Adrenal gland (tissue), 9 donors: ENCODE measurements at regions not wholly inside any gene's neighbourhood (a gene's known extent, or its start where the extent isn't known, plus 50 kb on each side); places are given as distances from the start of the nearest gene placed in this dataset.

ENCODE experiments used
- DNase-seq, 7 donors: peaks; one replicate each; pipeline ENCODE4 v3.0.0-alpha.2; 2019 to 2020
- H3K27ac ChIP-seq, 5 donors: fragments of 200-600 bp; sonication (generic) in 4 of 5; 1 replicate in 3 of 5; 2 replicates in 2 of 5; pipeline versions ENCODE4 v1.5.1 to v1.8.0; 2016 to 2020; ENCODE audit warnings: mild to moderate bottlenecking in 1 of 5
- H3K27me3 ChIP-seq: fragments of 200-600 bp; 2 replicates; pipeline ENCODE4 v1.8.0; 2021
- H3K36me3 ChIP-seq, 2 donors: fragments of 200-600 bp; replicated peaks in 1 of 2; 1 replicate in 1 of 2; 2 replicates in 1 of 2; pipeline versions ENCODE4 v1.5.1 to v1.8.0; 2018 to 2022
- H3K4me1 ChIP-seq, 2 donors: fragments of 200-600 bp; replicated peaks in 1 of 2; 1 replicate in 1 of 2; 2 replicates in 1 of 2; pipeline versions ENCODE4 v1.5.1 to v1.8.0; 2018 to 2021
- H3K4me3 ChIP-seq, 4 donors: fragments of 200-600 bp; sonication (generic) in 3 of 4; one replicate each; pipeline ENCODE4 v1.5.1; 2016 to 2018
- H3K9me3 ChIP-seq, 3 donors: fragments of 200-600 bp; sonication (generic) in 1 of 3; replicated peaks in 1 of 3; 1 replicate in 2 of 3; 2 replicates in 1 of 3; pipeline versions ENCODE4 v1.5.1 to v1.8.0; 2016 to 2021
- POLR2A ChIP-seq, 2 donors: fragments of 450-650 bp; IDR thresholded peaks; one replicate each; pipeline ENCODE4 v1.6.1; 2017; ENCODE audit warnings: antibody characterized with exemption in 2 of 2, mild to moderate bottlenecking in 2 of 2, moderate library complexity in 1 of 2
- WGBS, 4 donors: extraction: QIAGEN DNeasy Blood & Tissue Kit in 2 of 4; methylation state at CpG; one replicate each; pipeline versions ENCODE4 v1.1.5 to v1.1.7; 2013 to 2017; 5-methylcytosine and 5-hydroxymethylcytosine counted together
- intact Hi-C, 2 donors: fragments of 100-400 bp; cut with DNase I; formaldehyde crosslinking; loops; one replicate each; pipeline versions ENCODE4 v1.14.1 to v1.15.0; 2022 to 2023
- TF ChIP-seq, protein P1 (sequence below), 6 experiments: fragments of 450-650 bp in 4 of 6; fragments of 200-600 bp in 2 of 6; sonication (generic) in 1 of 6; IDR thresholded peaks; 1 replicate in 5 of 6; 2 replicates in 1 of 6; pipeline versions ENCODE4 v1.5.1 to v1.8.0; 2016 to 2021; ENCODE audit warnings: antibody characterized with exemption in 6 of 6, mild to moderate bottlenecking in 2 of 6, moderate library complexity in 1 of 6
- donor health status: healthy with polysubstance abuse.
- donor health status: Bipolar disorder and iron deficiency.
- donor health status: DM: yes; HTN: yes; CAD: no.
- donor health status: DM: no; HTN: no; CAD: no.
- donor health status: DM: no; HTN: no; CAD: no.

DNA sequence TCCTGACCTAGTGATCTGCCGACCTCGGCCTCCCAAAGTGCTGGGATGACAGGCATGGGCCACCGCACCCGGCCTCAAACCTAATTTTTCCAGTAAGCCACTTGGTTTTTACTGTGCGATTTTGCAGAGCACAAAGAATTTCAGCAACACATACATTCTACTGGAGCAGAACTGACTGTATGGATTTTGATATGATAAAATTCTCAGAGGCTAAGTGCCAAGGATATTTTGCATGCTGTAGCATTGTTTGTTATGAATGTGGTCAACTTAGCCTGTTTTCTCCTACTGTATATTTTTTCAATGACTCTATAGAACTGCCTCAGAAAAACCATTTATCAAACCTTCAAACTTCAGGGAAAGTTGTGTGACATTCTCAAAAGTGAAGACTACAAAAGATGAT is 89.2 kb downstream of the FAT3 start:
- Histone ChIP-seq H3K4me1 (no peaks in the 10 kb centered on the region), H3K9me3 (no peaks in the 10 kb centered on the region), H3K36me3 (no peaks in the 10 kb centered on the region), H3K27ac (no peak overlapping the region), H3K27me3 (no peaks in the 10 kb centered on the region), H3K4me3 (no peak overlapping the region)
- DNase-seq = no peak
- TF ChIP-seq POLR2A (IDR thresholded peaks at IDR 0.05) = no peak
- TF ChIP-seq, protein P1, sequence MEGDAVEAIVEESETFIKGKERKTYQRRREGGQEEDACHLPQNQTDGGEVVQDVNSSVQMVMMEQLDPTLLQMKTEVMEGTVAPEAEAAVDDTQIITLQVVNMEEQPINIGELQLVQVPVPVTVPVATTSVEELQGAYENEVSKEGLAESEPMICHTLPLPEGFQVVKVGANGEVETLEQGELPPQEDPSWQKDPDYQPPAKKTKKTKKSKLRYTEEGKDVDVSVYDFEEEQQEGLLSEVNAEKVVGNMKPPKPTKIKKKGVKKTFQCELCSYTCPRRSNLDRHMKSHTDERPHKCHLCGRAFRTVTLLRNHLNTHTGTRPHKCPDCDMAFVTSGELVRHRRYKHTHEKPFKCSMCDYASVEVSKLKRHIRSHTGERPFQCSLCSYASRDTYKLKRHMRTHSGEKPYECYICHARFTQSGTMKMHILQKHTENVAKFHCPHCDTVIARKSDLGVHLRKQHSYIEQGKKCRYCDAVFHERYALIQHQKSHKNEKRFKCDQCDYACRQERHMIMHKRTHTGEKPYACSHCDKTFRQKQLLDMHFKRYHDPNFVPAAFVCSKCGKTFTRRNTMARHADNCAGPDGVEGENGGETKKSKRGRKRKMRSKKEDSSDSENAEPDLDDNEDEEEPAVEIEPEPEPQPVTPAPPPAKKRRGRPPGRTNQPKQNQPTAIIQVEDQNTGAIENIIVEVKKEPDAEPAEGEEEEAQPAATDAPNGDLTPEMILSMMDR (IDR thresholded peaks at IDR 0.05) = no peak
- intact Hi-C loops = no loop called here
- WGBS, 4 donors = 73 to 90% (median 81%) methylated on average over 5 of the region's 5 CpGs

DNA sequence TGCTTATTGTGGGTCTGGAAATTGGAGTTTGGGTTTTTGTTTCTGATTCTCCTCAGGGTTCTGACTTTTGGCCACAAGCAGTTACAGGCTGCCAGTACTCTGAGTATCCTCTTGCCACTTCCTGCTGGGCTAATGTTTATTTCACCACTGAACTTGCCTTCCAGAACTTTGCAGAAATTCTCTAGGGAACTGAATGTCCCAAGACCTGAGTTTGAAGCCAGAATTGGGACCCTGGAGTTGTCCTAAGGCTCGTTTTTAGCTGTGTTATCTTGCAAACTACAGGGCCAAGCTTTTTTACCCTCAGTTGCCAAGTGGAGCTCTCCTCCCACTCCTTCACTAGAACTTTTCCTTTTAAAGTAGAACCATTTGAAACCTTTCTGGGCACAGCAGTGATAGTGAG is 89.9 kb downstream of the FAT3 start:
- H3K9me3 ChIP-seq = no peaks in the 10 kb centered on the region
- no peak overlapping the region for H3K4me3 ChIP-seq
- intact Hi-C loops = no loop called here
- DNase-seq = peak in 1 of 7 donors; percentile 13
- no peaks in the 10 kb centered on the region for H3K27me3 ChIP-seq
- WGBS, 4 donors = 18 to 45% (median 27%) methylated on average over 1 of the region's 1 CpG
- no peaks in the 10 kb centered on the region for H3K4me1 ChIP-seq
- H3K27ac ChIP-seq = no peak overlapping the region
- TF ChIP-seq POLR2A (IDR thresholded peaks at IDR 0.05) = no peak
- TF ChIP-seq, protein P1 (IDR thresholded peaks at IDR 0.05) = no peak
- H3K36me3 ChIP-seq = no peaks in the 10 kb centered on the region

DNA sequence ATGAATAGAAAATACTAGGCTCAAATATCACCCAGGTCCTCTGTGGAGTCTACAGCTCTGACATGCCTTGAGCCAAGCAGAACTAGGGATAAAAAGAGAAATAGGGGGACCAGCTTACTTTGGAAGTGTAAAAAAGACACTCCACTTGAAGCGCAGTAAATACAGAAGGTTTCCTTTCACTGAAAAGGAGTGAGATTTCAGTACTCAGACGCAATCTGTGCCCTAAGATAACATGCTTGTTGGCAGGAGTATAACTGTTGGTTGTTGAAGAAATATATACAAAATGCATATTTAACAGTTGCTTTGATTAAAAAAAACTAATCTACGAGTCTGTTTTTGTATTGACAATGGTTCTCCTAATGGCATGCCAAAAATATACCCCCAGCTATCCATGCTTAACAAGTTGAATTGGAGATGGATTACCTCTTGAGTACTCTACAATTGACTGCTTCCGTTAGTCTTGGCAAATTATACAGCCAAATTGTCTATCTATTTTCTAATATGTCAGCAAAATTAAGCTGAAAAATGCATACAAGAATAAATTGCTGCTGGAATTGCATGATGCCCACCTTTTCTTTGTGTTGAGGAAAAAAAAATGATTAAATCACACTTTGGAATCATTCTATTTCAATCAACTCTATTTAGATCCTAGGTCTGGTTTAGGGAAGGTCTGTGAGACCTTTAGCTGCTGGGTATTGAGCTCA is 91.6 kb downstream of the FAT3 start:
- Histone ChIP-seq H3K4me3 (no peak overlapping the region), H3K36me3 (no peaks in the 10 kb centered on the region), H3K4me1 (no peaks in the 10 kb centered on the region), H3K27ac (no peak overlapping the region), H3K27me3 (no peaks in the 10 kb centered on the region), H3K9me3 (no peaks in the 10 kb centered on the region)
- no peak for TF ChIP-seq POLR2A (IDR thresholded peaks at IDR 0.05)
- TF ChIP-seq, protein P1 (IDR thresholded peaks at IDR 0.05) = no peak
- WGBS, 4 donors = 70 to 81% (median 80%) methylated on average over 4 of the region's 4 CpGs
- intact Hi-C loops = no loop called here
- DNase-seq = no peak

DNA sequence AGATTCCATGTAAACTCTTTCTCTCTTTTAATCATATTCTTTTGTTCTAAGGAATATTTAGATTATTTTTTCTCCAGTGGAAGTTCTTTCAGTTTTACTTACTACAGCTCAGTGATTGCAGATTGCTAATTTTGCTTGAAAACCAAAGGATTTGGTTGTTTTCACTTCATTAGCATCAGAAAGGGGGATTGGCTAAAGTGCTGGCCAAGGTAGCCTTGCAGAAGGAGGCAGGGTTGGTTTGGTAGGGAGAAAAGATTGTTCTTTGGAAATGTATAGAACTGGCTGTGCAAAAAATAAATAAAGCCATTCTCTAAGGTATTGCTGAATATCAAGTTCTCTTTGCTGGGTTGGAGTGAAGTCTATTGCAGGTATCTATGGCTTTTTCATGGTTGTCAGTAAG is 92.6 kb downstream of the FAT3 start:
- H3K27ac ChIP-seq = no peak overlapping the region
- H3K4me3 ChIP-seq = no peak overlapping the region
- H3K36me3 ChIP-seq = no peaks in the 10 kb centered on the region
- H3K27me3 ChIP-seq = no peaks in the 10 kb centered on the region
- no peaks in the 10 kb centered on the region for H3K9me3 ChIP-seq
- TF ChIP-seq, protein P1 (IDR thresholded peaks at IDR 0.05) = no peak
- TF ChIP-seq POLR2A (IDR thresholded peaks at IDR 0.05) = no peak
- no peak for DNase-seq
- intact Hi-C loops = no loop called here
- H3K4me1 ChIP-seq = no peaks in the 10 kb centered on the region
